Osteoblast (primary cell): ENCODE measurements at regions not wholly inside any gene's neighbourhood (a gene's known extent, or its start where the extent isn't known, plus 50 kb on each side); places are given as distances from the start of the nearest gene placed in this dataset.

ENCODE experiments used
- DNase-seq: peaks from one replicate; pipeline ENCODE4 v3.0.0; 2011; ENCODE audit warnings: low spot score, mixed read lengths; ENCODE audit not compliant: insufficient read length; ENCODE audit errors: missing footprints
- H2AFZ ChIP-seq: 2 replicates; pipeline ENCODE4 v1.6.0; 2011; ENCODE audit warnings: mild to moderate bottlenecking, low read length
- H3K27ac ChIP-seq: 2 replicates; pipeline ENCODE4 v1.5.1; 2011; ENCODE audit warnings: mild to moderate bottlenecking, low read depth, low read length, moderate library complexity
- H3K27me3 ChIP-seq: 2 replicates; pipeline ENCODE4 v1.6.0; 2012; ENCODE audit warnings: mild to moderate bottlenecking, control low read depth, inconsistent platforms, low read length, moderate library complexity; ENCODE audit not compliant: insufficient read depth
- H3K36me3 ChIP-seq: 2 replicates; pipeline ENCODE4 v1.5.1; 2011; ENCODE audit warnings: mild to moderate bottlenecking, low read length, control low read depth, moderate library complexity; ENCODE audit not compliant: insufficient read depth
- H3K4me1 ChIP-seq: 2 replicates; pipeline ENCODE4 v1.5.1; 2011; ENCODE audit warnings: mild to moderate bottlenecking, low read length, control low read depth, moderate library complexity; ENCODE audit not compliant: insufficient read depth
- H3K4me2 ChIP-seq: 2 replicates; pipeline ENCODE4 v1.6.0; 2011; ENCODE audit warnings: mild to moderate bottlenecking, low read length; ENCODE audit not compliant: insufficient read depth
- H3K4me3 ChIP-seq: fragments of 200-600 bp; sonication (generic); 3 replicates; pipeline ENCODE4 v1.5.1; 2012; ENCODE audit warnings: mild to moderate bottlenecking, low read length, inconsistent platforms; ENCODE audit not compliant: insufficient read depth
- H3K79me2 ChIP-seq: 2 replicates; pipeline ENCODE4 v1.6.0; 2012; ENCODE audit warnings: mild to moderate bottlenecking, low read length, control low read depth, inconsistent platforms; ENCODE audit not compliant: insufficient read depth
- H3K9me3 ChIP-seq: 2 replicates; pipeline ENCODE4 v1.5.1; 2011; ENCODE audit warnings: low read depth, low read length, control low read depth
- H4K20me1 ChIP-seq: 2 replicates; pipeline ENCODE4 v1.6.0; 2012; ENCODE audit warnings: mild to moderate bottlenecking, low read length, control low read depth; ENCODE audit not compliant: insufficient read depth
- TF ChIP-seq, protein P1 (sequence below): IDR thresholded peaks from 2 replicates; pipeline ENCODE4 v1.5.1; 2011; ENCODE audit warnings: mild to moderate bottlenecking, low read depth, low read length, moderate library complexity; ENCODE audit errors: extremely low read depth

- Histone ChIP-seq H4K20me1 (no peaks in the 10 kb centered on the region), H3K9me3 (no peaks in the 10 kb centered on the region), H3K27ac (no peak overlapping the region), H3K36me3 (no peaks in the 10 kb centered on the region), H3K79me2 (no peaks in the 10 kb centered on the region), H3K4me1 (peaks cover 5% of the 10 kb centered on the region), H3K4me2 (no peak overlapping the region), H3K27me3 (no peaks in the 10 kb centered on the region), H2AFZ (no peak overlapping the region), H3K4me3 (no peak overlapping the region)
- DNase-seq = no peak
- TF ChIP-seq, protein P1, sequence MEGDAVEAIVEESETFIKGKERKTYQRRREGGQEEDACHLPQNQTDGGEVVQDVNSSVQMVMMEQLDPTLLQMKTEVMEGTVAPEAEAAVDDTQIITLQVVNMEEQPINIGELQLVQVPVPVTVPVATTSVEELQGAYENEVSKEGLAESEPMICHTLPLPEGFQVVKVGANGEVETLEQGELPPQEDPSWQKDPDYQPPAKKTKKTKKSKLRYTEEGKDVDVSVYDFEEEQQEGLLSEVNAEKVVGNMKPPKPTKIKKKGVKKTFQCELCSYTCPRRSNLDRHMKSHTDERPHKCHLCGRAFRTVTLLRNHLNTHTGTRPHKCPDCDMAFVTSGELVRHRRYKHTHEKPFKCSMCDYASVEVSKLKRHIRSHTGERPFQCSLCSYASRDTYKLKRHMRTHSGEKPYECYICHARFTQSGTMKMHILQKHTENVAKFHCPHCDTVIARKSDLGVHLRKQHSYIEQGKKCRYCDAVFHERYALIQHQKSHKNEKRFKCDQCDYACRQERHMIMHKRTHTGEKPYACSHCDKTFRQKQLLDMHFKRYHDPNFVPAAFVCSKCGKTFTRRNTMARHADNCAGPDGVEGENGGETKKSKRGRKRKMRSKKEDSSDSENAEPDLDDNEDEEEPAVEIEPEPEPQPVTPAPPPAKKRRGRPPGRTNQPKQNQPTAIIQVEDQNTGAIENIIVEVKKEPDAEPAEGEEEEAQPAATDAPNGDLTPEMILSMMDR = no peak
Measured at GRCh38 chr3:59418836-59419235, 369.0 kb upstream of the CFAP20DC start.

- Histone ChIP-seq H3K4me3 (no peak overlapping the region), H3K27me3 (no peaks in the 10 kb centered on the region)
- DNase-seq = no peak
Measured at GRCh38 chr3:59412516-59412915, 362.7 kb upstream of the CFAP20DC start.

GRCh38 chr3:59411694-59412093, 361.9 kb upstream of the CFAP20DC start:
- H3K36me3 ChIP-seq = no peaks in the 10 kb centered on the region
- H3K27me3 ChIP-seq = no peaks in the 10 kb centered on the region
- no peaks in the 10 kb centered on the region for H3K4me1 ChIP-seq
- no peak for DNase-seq
- no peaks in the 10 kb centered on the region for H4K20me1 ChIP-seq
- TF ChIP-seq, protein P1 = no peak
- no peak overlapping the region for H3K4me2 ChIP-seq
- H3K9me3 ChIP-seq = no peaks in the 10 kb centered on the region
- no peaks in the 10 kb centered on the region for H3K79me2 ChIP-seq
- H3K4me3 ChIP-seq = no peak overlapping the region
- no peak overlapping the region for H2AFZ ChIP-seq
- no peak overlapping the region for H3K27ac ChIP-seq

More at GRCh38 chr3:59412516-59412915, 362.7 kb upstream of the CFAP20DC start:
- TF ChIP-seq, protein P1 = no peak
- Histone ChIP-seq H4K20me1 (no peaks in the 10 kb centered on the region), H3K9me3 (no peaks in the 10 kb centered on the region), H2AFZ (no peak overlapping the region), H3K4me2 (no peak overlapping the region), H3K79me2 (no peaks in the 10 kb centered on the region), H3K4me1 (no peaks in the 10 kb centered on the region), H3K27ac (no peak overlapping the region), H3K36me3 (no peaks in the 10 kb centered on the region)

DNA sequence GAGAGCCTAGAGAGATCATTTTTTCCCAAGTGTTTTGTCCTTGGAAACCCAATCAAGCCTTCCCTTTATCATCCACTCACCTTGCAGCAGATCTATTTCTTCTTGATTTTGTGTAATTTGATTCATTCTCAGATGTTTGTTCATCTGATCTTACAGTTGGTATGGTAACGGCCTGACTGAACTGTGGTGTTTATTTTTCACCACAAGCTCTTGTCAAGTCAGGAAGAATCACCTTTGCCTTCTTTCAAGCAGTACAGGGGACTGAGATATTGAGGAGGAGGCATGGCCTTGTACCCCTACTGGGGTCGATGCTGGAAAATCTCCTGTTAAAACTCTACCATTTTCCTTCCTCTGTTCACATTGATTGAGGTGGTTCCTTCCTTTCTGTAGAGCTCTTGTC, 361.4 kb upstream of the CFAP20DC start:
- Histone ChIP-seq H3K4me3 (no peak overlapping the region), H3K79me2 (no peaks in the 10 kb centered on the region), H4K20me1 (no peaks in the 10 kb centered on the region), H3K4me2 (no peak overlapping the region), H3K27me3 (no peaks in the 10 kb centered on the region), H3K36me3 (no peaks in the 10 kb centered on the region), H2AFZ (no peak overlapping the region), H3K4me1 (no peaks in the 10 kb centered on the region), H3K27ac (no peak overlapping the region), H3K9me3 (no peaks in the 10 kb centered on the region)
- DNase-seq = no peak
- TF ChIP-seq, protein P1 = no peak
